ENCODE measurements at regions not wholly inside any gene's neighbourhood (a gene's known extent, or its start where the extent isn't known, plus 50 kb on each side); places are given as distances from the start of the nearest gene placed in this dataset.

DNA sequence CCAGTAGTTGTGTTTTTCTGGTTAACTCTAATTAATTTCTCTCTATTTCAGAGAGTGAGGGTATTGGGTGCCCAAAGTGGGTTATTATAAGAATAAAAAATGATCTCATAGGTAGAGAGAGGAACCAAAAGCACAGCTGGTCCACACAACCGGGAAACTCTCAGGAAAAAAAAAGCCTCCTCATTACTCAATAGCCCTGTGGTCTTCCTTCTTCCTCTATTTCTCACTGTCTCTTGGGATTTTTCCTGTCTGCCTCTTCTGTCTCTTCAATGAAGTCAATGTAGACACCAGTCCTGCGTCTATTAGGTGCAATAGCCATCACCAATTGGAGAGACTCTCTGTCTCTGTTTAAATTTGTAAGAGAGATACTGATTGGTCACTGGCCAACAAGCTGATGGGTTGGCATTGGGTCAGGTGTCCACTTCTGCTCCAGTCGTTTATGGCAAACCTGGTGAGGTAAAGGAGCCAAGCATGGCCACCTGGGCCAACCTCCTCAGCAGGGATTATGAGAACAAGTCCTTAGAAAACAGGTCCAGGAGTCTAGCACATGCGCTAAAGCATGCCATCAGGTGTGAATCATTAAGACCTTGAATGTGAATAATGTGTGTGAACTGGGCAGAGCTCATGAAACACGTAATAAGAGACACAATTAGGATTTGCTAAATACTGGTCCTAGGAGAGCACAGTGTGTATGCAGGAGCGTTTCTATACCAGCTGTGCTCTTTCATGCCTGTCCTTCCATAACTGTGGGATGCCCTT, 443.0 kb upstream of the RUNX1 start:
- no peak for TF ChIP-seq POLR2A (IDR thresholded peaks at IDR 0.05; ENCODE audit: low read depth, low read length)
- TF ChIP-seq POLR2AphosphoS5 (IDR thresholded peaks at IDR 0.05; ENCODE audit: low read depth, low read length): no peak
- no peak for TF ChIP-seq TAF1 (IDR thresholded peaks at IDR 0.05; ENCODE audit: borderline replicate concordance, low read depth, low read length)

All from GM12892 (cell line).